Upper lobe of left lung (tissue), 4 donors: ENCODE measurements at regions not wholly inside any gene's neighbourhood (a gene's known extent, or its start where the extent isn't known, plus 50 kb on each side); places are given as distances from the start of the nearest gene placed in this dataset.

Experiments used
- EP300 ChIP-seq, 4 donors: sonication (generic); formaldehyde crosslinking; IDR thresholded peaks; one replicate each; pipeline ENCODE4 v1.5.1; 2017; ENCODE audit warnings: antibody characterized with exemption in 4 of 4, control low read depth in 2 of 4
- POLR2AphosphoS5 ChIP-seq, 2 donors: sonication (generic); formaldehyde crosslinking; IDR thresholded peaks; one replicate each; pipeline ENCODE4 v1.5.1; 2017; ENCODE audit warnings: antibody characterized with exemption in 2 of 2
- TF ChIP-seq, protein P1 (sequence below), 6 experiments: fragments of 450-650 bp in 4 of 6; fragments of 200-600 bp in 2 of 6; sonication (generic) in 2 of 6; IDR thresholded peaks; one replicate each; pipeline ENCODE4 v1.5.1; 2016 to 2019; ENCODE audit warnings: antibody characterized with exemption in 6 of 6

DNA sequence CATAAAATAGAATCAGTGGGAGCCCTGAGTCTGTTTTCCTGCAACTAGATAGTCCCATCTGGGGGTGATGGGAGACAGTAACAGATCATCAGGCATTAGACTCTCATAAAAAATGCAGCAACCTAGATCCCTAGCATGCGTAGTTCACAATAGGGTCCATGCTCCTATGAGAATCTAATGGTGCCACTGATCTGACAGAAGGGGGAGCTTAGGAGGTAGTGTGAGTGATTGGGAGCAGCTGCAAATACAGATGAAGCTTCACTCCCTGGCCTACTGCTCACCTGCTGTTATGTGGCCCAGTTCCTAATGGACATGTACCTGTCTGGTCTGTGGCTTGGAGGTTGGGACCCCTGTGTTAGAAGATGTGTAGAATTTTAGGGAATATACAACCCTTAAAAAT is 904.5 kb upstream of the EPHA7 start:
- no peak for TF ChIP-seq POLR2AphosphoS5 (IDR thresholded peaks at IDR 0.05)
- TF ChIP-seq, protein P1, sequence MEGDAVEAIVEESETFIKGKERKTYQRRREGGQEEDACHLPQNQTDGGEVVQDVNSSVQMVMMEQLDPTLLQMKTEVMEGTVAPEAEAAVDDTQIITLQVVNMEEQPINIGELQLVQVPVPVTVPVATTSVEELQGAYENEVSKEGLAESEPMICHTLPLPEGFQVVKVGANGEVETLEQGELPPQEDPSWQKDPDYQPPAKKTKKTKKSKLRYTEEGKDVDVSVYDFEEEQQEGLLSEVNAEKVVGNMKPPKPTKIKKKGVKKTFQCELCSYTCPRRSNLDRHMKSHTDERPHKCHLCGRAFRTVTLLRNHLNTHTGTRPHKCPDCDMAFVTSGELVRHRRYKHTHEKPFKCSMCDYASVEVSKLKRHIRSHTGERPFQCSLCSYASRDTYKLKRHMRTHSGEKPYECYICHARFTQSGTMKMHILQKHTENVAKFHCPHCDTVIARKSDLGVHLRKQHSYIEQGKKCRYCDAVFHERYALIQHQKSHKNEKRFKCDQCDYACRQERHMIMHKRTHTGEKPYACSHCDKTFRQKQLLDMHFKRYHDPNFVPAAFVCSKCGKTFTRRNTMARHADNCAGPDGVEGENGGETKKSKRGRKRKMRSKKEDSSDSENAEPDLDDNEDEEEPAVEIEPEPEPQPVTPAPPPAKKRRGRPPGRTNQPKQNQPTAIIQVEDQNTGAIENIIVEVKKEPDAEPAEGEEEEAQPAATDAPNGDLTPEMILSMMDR (IDR thresholded peaks at IDR 0.05), result no peak
- TF ChIP-seq EP300 (IDR thresholded peaks at IDR 0.05), result no peak
